ENCODE measurements at regions not wholly inside any gene's neighbourhood (a gene's known extent, or its start where the extent isn't known, plus 50 kb on each side); places are given as distances from the start of the nearest gene placed in this dataset.
A peak's percentile ranks its signal among the peaks of the same experiment; 100 is the strongest.

DNA sequence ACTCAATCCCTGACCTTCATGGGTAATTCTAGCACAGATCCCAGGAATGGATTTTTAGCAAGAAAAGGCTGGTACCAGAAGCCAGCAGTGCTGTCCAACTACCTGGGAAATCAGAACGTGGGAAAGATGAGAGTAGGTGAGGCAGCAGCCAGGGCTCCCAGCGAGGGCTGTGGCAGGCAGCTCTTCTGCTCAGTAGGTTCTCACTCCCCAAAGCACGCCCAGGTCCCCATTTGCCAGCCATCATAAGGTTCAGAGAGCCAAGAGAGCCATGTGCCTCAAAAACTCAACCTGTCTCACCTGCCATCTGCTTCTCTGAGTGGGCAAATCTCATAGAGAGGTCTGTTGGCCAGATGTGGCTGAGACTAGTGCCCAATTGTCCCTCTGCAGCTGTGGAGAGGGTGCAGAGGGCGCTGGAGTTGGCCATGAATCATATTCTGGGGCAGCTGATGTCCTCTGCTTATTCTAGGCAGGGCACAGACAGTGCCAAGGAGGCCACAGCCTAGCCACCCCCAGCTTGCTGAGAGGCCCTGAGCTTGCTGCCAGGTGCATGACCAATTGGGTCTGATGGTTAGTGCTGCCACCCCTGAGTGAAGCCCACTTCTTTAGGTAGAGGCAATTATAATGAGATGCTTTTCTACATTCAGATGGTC is 81.7 kb upstream of the GATB start:
- Histone ChIP-seq H3K36me3 (ENCODE audit: low read depth) (no peaks in the 10 kb centered on the region), H3K4me1 (ENCODE audit: insufficient read depth) (no peaks in the 10 kb centered on the region), H3K27ac (no peak overlapping the region), H3K9ac (no peak overlapping the region), H3K9me3 (ENCODE audit: low read depth) (no peaks in the 10 kb centered on the region), H3K4me3 (no peak overlapping the region), H2AFZ (no peak overlapping the region), H3K79me2 (ENCODE audit: insufficient read depth) (no peaks in the 10 kb centered on the region), H4K20me1 (ENCODE audit: insufficient read depth) (no peaks in the 10 kb centered on the region), H3K27me3 (replicated peaks; ENCODE audit: insufficient read depth) (no peaks in the 10 kb centered on the region), H3K9me2 (ENCODE audit: insufficient read depth) (no peaks in the 10 kb centered on the region), H3K4me2 (ENCODE audit: unreplicated experiment) (no peak overlapping the region), H3F3A (ENCODE audit: insufficient read depth) (no peaks in the 10 kb centered on the region)
- in situ Hi-C loops (cut with MboI) = no loop called here
- TF ChIP-seq EZH2 (IDR thresholded peaks at IDR 0.05; ENCODE audit: insufficient read depth, poor library complexity, severe bottlenecking) (no peak), EZH2phosphoT487 (IDR thresholded peaks at IDR 0.05; ENCODE audit: insufficient read depth, low read depth) (no peak)
- WGBS, 2 experiments (ENCODE audit: low coverage in 1 of 2, low lambda C conversion rate in 2 of 2, missing lambda C conversion rate in 2 of 2) = 61 to 71% methylated on average over 4 of the region's 4 CpGs
- no peak for DNase-seq

DNA sequence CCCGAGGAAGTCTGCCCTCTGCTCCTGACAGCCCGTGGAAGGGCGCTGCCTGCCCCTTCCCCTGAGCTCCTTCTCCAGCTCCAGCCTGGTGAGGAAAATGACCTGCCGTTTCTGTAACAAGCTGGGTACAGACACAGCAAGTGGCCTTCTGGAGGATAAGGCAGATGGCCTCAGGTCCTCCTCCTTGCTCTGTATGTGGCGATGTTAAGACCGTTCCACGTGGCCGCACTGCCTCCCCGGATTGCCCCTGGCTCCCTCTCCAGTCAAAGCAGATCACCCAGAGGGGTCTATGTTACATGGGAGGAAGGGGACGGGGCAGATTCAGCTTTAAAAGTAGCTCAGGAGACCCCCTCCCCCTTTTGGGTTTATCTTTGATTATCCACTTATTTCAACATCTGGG is 80.3 kb upstream of the GATB start:
- no peak overlapping the region for H3K9ac ChIP-seq
- no peak for DNase-seq
- H3K36me3 ChIP-seq (ENCODE audit: low read depth) = no peaks in the 10 kb centered on the region
- TF ChIP-seq EZH2 (IDR thresholded peaks at IDR 0.05; ENCODE audit: insufficient read depth, poor library complexity, severe bottlenecking) (no peak), EZH2phosphoT487 (IDR thresholded peaks at IDR 0.05; ENCODE audit: insufficient read depth, low read depth) (no peak)
- no peak overlapping the region for H3K27ac ChIP-seq
- no peaks in the 10 kb centered on the region for H4K20me1 ChIP-seq (ENCODE audit: insufficient read depth)
- WGBS, 2 experiments (ENCODE audit: low coverage in 1 of 2, low lambda C conversion rate in 2 of 2, missing lambda C conversion rate in 2 of 2) = 78 to 83% methylated on average over 10 of the region's 10 CpGs
- H3K4me3 ChIP-seq = no peak overlapping the region
- H3K9me2 ChIP-seq (ENCODE audit: insufficient read depth) = no peaks in the 10 kb centered on the region
- no peak overlapping the region for H2AFZ ChIP-seq
- H3K27me3 ChIP-seq (replicated peaks; ENCODE audit: insufficient read depth) = no peaks in the 10 kb centered on the region
- in situ Hi-C loops (cut with MboI) = no loop called here
- no peak overlapping the region for H3K4me2 ChIP-seq (ENCODE audit: unreplicated experiment)
- H3K9me3 ChIP-seq (ENCODE audit: low read depth) = no peaks in the 10 kb centered on the region
- no peaks in the 10 kb centered on the region for H3K79me2 ChIP-seq (ENCODE audit: insufficient read depth)
- no peaks in the 10 kb centered on the region for H3F3A ChIP-seq (ENCODE audit: insufficient read depth)
- H3K4me1 ChIP-seq (ENCODE audit: insufficient read depth) = no peaks in the 10 kb centered on the region

DNA sequence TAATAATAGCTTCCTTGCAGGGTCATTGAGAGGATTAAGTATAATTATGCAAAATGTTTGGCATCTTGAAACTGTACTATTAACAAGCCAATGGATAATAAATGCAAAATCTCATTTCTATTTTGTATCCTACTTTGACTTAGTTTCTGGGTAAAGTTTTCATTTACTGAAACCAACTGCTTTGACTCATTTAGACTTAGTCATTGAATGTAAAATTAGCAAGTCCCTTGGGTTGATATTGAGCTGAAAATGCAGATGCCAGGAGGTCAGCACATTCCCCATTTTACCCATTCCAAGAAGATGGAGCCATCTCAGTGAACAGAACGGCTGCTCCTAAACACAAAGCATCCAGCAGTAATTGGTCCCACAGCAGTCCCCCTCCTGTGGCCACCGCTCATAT is 74.7 kb upstream of the GATB start:
- Histone ChIP-seq H3K36me3 (ENCODE audit: low read depth) (no peaks in the 10 kb centered on the region), H2AFZ (no peak overlapping the region), H3K4me2 (ENCODE audit: unreplicated experiment) (no peak overlapping the region), H3K79me2 (ENCODE audit: insufficient read depth) (no peaks in the 10 kb centered on the region), H3K9ac (no peak overlapping the region), H3K4me1 (ENCODE audit: insufficient read depth) (0 out of 2 replicates have a peak, but pooled peaks cover 8% of the 10 kb centered on the region), H3K27ac (no peak overlapping the region), H3K9me2 (ENCODE audit: insufficient read depth) (no peaks in the 10 kb centered on the region), H3K27me3 (replicated peaks; ENCODE audit: insufficient read depth) (no peaks in the 10 kb centered on the region), H4K20me1 (ENCODE audit: insufficient read depth) (no peaks in the 10 kb centered on the region), H3K9me3 (ENCODE audit: low read depth) (no peaks in the 10 kb centered on the region), H3F3A (ENCODE audit: insufficient read depth) (no peaks in the 10 kb centered on the region), H3K4me3 (no peak overlapping the region)
- TF ChIP-seq EZH2phosphoT487 (IDR thresholded peaks at IDR 0.05; ENCODE audit: insufficient read depth, low read depth) (no peak), EZH2 (IDR thresholded peaks at IDR 0.05; ENCODE audit: insufficient read depth, poor library complexity, severe bottlenecking) (no peak)
- 46 to 53% methylated on average over 2 of the region's 2 CpGs for WGBS, 2 experiments (ENCODE audit: low coverage in 1 of 2, low lambda C conversion rate in 2 of 2, missing lambda C conversion rate in 2 of 2)
- DNase-seq = peak; percentile 29
- in situ Hi-C loops (cut with MboI) = no loop called here

DNA sequence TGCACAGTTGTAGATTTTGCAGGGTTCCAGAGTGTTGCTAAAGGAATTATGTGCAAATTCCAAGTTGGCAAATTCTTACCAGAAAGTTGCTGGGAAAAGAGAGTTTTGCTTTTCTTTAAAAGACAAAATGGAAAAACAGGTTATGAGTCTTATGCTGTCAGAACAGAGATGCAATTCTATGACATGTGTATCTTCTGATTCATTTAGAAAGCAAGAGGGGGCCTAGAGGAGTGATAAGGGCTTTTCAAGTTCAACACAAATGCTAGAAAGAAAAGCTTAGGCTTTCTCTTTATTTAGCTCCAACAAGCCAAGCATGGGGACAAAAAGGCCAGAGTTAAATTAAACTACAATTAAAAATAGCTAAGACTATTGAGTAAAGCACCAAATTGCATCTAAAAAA is 72.4 kb upstream of the GATB start:
- Histone ChIP-seq H3K4me1 (ENCODE audit: insufficient read depth) (0 out of 2 replicates have a peak, but pooled peaks cover 8% of the 10 kb centered on the region), H3K79me2 (ENCODE audit: insufficient read depth) (no peaks in the 10 kb centered on the region), H3K4me3 (no peak overlapping the region), H3K27me3 (replicated peaks; ENCODE audit: insufficient read depth) (no peaks in the 10 kb centered on the region), H3F3A (ENCODE audit: insufficient read depth) (no peaks in the 10 kb centered on the region), H4K20me1 (ENCODE audit: insufficient read depth) (no peaks in the 10 kb centered on the region), H2AFZ (no peak overlapping the region), H3K4me2 (ENCODE audit: unreplicated experiment) (no peak overlapping the region), H3K36me3 (ENCODE audit: low read depth) (no peaks in the 10 kb centered on the region), H3K9me3 (ENCODE audit: low read depth) (no peaks in the 10 kb centered on the region), H3K27ac (no peak overlapping the region), H3K9ac (no peak overlapping the region), H3K9me2 (ENCODE audit: insufficient read depth) (no peaks in the 10 kb centered on the region)
- DNase-seq = no peak
- TF ChIP-seq EZH2phosphoT487 (IDR thresholded peaks at IDR 0.05; ENCODE audit: insufficient read depth, low read depth) (no peak), EZH2 (IDR thresholded peaks at IDR 0.05; ENCODE audit: insufficient read depth, poor library complexity, severe bottlenecking) (no peak)
- in situ Hi-C loops (cut with MboI) = no loop called here

DNA sequence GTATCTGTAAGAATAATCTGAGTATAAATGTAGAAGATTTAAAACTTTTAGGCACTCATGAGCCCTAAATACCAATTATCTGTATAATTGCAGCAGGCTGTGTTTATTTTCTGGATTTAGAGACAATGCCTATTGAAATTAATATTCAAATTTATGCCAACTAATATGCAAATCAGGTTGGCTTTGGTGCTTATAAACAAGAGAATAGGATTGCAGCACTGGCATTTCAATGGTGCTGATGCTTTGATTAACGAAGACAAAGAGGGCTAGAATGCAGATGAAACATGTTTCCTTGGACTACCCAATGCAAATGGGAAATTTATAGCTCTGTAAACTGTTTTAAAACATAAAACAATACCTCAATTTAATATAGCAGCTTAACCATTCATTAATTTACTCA is 70.7 kb upstream of the GATB start:
- Histone ChIP-seq H3K4me3 (no peak overlapping the region), H4K20me1 (ENCODE audit: insufficient read depth) (no peaks in the 10 kb centered on the region), H2AFZ (no peak overlapping the region), H3K9ac (no peak overlapping the region), H3K27me3 (replicated peaks; ENCODE audit: insufficient read depth) (no peaks in the 10 kb centered on the region), H3K27ac (no peak overlapping the region), H3K4me2 (ENCODE audit: unreplicated experiment) (no peak overlapping the region), H3K4me1 (ENCODE audit: insufficient read depth) (0 out of 2 replicates have a peak, but pooled peaks cover 8% of the 10 kb centered on the region), H3F3A (ENCODE audit: insufficient read depth) (no peaks in the 10 kb centered on the region), H3K79me2 (ENCODE audit: insufficient read depth) (no peaks in the 10 kb centered on the region), H3K36me3 (ENCODE audit: low read depth) (no peaks in the 10 kb centered on the region), H3K9me3 (ENCODE audit: low read depth) (no peaks in the 10 kb centered on the region), H3K9me2 (ENCODE audit: insufficient read depth) (no peaks in the 10 kb centered on the region)
- 68 to 77% methylated on average over 1 of the region's 1 CpG for whole genome bisulfite sequencing, 2 experiments (ENCODE audit: low coverage in 1 of 2, low lambda C conversion rate in 2 of 2, missing lambda C conversion rate in 2 of 2)
- no peak for DNase-seq
- no peak for TF ChIP-seq EZH2 (IDR thresholded peaks at IDR 0.05; ENCODE audit: insufficient read depth, poor library complexity, severe bottlenecking)
- TF ChIP-seq EZH2phosphoT487 (IDR thresholded peaks at IDR 0.05; ENCODE audit: insufficient read depth, low read depth) = no peak
- in situ Hi-C loops (cut with MboI) = no loop called here

Data from GM23248 (cell line).